Ovary (tissue), 3 donors: ENCODE measurements at regions not wholly inside any gene's neighbourhood (a gene's known extent, or its start where the extent isn't known, plus 50 kb on each side); places are given as distances from the start of the nearest gene placed in this dataset.

ENCODE experiments used
- CTCF ChIP-seq, 3 donors: fragments of 450-650 bp in 2 of 3; fragments of 200-600 bp in 1 of 3; IDR thresholded peaks; one replicate each; pipeline versions ENCODE4 v1.5.1 to v1.8.0; 2016 to 2022; ENCODE audit warnings: antibody characterized with exemption in 3 of 3, mild to moderate bottlenecking in 1 of 3
- POLR2A ChIP-seq: fragments of 450-650 bp; IDR thresholded peaks from one replicate; pipeline ENCODE4 v1.6.1; 2017; ENCODE audit warnings: antibody characterized with exemption, mild to moderate bottlenecking, moderate library complexity
- donor health status: DM: no; HTN: no; CAD: no.

- TF ChIP-seq POLR2A, result no peak
- no peak for TF ChIP-seq CTCF (IDR thresholded peaks at IDR 0.05)
Observed at GRCh38 chr5:145158730-145159129, 676.4 kb downstream of the PRELID2 start.
